Fibroblast of skin of abdomen (primary cell): ENCODE measurements at regions not wholly inside any gene's neighbourhood (a gene's known extent, or its start where the extent isn't known, plus 50 kb on each side); places are given as distances from the start of the nearest gene placed in this dataset.
"Not testable (repeated sequence)": the region's sequence is repeated elsewhere in the genome, so short reads cannot be mapped to it uniquely, and the experiment has no call there.

Source experiments
- DNase-seq: peaks from one replicate; pipeline ENCODE4 v3.0.0-alpha.2; 2013

DNA sequence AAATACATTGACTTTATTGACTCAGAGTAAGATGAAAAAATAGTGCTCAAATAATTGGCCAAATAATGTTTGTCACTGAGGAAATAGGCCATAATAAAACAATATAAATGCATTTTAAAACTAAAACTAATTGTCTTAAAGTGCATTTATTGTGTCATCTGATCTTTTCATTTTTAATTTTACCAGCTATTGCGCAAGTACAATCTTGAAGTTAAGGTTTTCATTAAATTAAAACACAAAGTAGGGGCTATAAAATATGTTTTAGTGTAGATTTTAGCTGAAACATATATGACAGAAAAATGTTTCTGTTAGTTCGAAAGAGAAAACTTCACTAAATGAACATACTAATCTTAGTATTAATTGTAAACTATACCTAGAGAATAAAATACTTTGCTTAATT lies 832.8 kb downstream of the FSCB start:
- no peak for DNase-seq

DNA sequence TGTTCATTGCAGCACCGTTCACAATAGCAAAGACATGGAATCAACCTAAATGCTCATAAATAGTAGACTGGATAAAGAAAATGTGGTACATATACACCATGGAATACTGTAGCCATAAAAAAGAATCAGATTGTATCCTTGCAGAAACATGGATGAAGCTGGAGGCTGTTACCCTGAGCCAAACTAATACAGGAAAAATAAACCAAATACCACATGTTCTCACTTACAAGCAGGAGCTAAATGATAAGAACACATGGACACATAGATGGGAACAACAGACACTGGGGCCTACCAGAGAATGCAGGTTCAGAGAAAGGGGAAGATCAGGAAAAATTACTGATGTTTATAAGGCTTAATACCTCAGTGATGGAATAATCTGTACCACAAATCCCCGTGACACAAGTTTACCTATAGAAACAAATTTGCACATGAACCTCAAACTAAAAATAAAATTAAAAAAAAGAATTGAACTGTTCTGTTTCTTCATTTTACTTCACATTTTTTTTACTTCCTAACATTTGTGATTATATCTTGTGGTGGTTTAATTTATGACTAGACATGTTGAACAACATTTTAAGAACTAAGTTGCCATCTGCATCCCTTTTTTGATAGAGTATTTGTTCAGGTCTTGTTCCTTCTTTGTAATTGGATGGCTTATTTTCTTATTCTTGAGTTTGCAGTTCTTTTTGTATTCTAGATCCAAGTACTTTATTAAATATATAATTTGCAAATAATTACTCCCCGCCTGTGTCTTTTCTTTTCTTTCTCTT lies 835.2 kb downstream of the FSCB start:
- no peak for DNase-seq

DNA sequence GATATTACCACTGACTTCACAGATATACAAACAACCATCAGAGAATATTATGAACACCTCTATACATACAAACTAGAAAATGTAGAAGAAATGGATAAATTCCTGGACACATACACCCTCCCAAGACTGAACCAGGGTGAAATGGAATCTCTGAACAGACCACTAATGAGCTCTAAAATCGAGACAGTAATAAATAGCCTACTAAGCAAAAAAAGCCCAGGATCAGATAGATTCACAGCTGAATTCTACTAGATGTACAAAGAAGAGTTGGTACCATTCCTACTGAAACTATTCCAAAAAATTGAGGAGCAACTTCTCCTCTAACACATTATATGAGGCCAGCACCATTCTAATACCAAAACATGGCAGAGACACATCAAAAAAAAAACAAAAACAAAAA lies 837.7 kb downstream of the FSCB start:
- DNase-seq = no peak

DNA sequence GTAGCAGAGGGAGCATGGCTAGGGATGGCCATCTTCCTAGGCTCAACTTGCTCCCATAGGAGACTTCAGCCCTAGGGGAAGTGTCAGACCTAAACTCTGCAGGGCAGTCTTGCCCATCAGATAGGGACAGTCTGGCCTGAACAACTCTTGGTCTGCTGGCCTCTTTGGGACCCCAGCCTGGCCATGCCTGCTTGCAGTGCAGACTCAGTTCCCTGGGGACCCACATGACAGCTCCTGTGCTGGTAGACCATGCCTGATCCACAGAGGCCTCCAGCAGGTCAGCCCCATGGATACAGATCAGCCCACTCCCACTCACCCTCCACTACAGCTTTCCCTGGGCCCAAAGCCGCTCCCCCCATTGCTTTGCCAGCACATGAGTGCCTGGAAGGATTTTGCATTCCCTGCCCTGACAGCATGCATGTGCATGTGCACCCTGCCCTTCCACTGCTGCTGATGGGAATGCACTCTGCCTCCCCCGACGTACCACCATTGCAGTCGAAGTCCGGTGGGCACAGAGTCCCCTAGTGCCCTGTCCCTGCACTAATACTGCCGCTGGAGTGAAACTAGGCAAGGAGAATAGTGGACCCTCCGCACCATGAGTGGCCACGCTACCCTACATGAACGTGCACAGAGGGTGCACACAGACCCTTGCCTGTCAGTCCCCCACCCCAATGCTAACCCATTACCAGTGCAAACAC lies 841.4 kb downstream of the FSCB start:
- DNase-seq = no peak

DNA sequence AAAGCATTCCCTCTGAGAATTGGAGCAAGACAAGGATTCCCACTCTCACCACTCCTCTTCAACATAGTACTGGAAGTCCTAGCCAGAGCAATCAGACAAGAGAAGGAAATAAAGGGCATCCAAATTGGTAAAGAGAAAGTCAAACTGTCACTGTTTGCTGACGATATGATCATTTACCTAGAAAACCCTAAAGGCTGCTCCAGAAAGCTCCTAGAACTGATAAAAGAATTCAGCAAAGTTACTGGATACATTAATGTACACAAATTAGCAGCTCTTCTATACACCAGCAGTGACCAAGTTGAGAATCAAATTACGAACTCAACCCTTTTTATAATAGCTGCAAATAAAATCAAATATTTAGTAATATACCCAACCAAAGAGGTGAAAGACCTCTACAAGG lies 851.9 kb downstream of the FSCB start:
- not testable (repeated sequence) for DNase-seq

DNA sequence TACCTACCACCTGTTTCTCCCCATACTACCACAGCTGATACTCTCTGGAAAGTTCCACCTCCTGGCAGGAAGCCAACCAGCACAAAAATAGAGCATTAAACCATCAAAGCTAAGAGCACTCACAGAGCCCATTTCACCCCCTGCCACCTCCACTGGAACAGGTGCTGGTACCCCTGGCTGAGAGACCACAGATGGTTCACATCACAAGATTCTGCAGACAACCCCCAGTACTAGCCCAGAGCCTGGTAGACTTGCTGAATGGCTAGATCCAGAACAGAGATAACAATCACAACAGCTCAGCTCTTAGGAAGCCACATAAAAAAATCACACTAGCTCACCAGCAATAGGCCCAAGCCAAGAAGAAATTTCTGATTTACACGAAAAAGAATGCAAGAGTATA lies 855.2 kb downstream of the FSCB start:
- no peak for DNase-seq

DNA sequence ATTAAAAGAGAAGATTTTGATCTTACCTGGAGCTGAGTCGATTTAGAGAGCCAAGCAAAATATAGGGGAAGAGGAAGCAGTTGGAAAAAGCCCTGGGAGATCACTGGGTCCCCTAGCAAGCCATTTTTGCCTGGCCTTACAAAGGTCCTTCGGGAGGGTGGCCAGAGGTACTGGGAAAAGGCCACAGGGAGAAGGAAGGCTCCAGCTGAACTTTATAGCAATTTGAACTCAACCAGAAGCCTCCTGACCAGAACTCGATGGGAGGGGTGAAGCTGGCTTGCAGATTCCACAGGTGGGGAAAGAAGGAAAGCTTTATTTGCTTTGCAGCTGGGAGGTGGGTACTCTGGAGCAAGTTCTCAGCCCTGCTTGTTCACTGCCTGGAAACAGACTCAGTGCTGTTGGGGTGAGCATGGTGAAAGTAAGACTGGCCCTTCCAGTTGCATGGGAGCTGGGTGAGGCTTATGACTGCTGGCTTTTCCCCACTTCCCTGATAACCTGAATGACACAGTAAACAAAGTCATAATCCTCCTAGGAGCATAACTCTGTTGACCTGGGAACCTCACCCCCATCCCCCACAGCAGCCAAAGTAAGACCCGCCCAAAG lies 855.8 kb downstream of the FSCB start:
- no peak for DNase-seq

DNA sequence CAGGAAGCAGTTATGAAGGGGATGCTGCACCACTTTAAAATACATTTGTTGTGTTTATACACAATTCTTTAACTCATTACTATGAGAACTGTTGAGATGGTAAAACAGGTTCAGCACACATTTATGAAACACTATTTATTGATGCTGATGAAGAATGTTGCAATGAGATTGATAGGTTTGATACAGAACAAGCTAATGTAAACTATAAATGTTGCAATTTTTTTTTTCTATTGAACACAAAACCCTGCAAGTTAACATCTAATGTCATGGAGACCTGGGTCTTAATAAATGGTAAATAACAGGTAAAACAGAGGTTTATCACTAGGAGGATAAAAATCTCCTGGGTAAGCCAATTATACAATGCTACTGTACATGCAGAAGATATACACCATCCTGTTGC lies 857.6 kb downstream of the FSCB start:
- no peak for DNase-seq

DNA sequence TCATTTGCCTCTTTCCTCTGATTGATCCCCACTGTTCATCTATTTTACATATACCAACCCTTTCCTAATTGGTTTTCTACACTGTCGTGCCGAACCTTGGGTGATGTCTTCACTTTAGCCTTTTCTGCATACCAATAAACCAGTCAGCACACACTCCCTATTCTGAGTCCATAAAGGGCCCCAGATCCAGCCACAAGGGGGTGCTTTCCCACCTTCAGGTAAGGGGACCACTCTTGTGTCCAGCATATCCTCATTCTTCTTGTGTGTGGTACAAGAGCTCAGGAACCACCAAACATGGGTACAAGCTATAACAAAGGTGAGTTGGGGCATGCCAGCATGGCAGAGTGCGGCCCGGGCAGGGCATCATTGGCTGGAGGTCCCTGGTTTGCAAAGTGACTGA lies 859.8 kb downstream of the FSCB start:
- no peak for DNase-seq

DNA sequence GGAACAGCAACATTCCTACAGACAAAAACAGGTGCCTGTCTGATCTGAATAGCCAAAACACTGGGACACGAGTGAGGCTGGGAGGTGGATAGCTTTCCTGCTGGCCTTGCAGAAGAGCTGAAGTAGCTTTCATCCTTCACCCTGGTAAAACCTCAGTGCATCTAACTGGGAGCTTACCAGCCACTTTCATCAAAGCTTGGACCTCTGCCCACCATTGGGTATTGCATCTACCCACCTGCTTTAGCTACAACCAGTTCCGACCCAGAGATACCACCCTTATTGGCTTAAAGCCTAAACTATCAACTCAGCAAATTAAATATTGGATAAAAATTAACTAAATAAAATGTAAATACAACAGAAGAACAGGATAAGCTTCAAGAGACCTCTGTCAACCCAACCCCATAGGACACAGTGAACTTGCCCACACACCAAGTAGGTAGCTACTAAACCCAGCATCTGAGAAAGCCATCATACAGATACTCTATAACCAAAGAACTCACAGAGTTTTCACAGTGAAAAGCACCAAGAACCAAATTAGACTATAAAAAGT lies 866.3 kb downstream of the FSCB start:
- no peak for DNase-seq

DNA sequence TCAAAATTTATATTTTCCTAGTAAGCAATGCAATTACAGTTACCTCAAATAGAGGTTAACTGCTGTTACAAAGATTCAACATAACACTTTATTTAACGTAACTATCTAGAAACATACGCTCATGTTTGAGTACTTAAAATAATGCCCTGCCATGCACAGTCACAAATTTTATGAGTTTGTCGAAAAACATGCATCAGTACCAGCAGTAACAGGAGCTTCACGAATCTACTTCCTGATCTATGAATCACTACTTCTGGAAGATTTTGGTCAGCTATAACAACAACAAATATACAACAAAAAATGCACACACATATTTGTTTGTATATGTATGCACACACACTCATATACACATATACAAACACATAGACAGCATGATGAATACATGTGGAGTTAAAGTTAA lies 881.8 kb downstream of the FSCB start:
- DNase-seq = no peak

DNA sequence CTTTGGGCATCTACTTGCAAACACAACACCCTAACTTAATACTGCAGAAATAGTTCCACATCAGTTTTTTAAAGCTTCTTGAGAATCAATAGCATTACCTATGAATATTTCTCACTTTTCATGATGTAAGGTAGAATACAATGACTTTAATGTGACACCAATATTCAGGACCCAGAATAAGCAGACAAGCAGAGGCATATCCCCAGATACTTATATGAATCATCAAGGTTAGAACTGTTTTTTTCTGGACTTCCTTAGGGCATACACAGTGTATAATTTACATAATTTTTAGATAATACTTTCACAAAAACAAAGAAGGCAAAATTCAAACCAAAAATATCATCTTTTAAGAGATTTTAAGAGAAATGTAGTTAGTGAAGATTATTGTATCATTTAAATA lies 885.8 kb downstream of the FSCB start:
- DNase-seq = no peak

DNA sequence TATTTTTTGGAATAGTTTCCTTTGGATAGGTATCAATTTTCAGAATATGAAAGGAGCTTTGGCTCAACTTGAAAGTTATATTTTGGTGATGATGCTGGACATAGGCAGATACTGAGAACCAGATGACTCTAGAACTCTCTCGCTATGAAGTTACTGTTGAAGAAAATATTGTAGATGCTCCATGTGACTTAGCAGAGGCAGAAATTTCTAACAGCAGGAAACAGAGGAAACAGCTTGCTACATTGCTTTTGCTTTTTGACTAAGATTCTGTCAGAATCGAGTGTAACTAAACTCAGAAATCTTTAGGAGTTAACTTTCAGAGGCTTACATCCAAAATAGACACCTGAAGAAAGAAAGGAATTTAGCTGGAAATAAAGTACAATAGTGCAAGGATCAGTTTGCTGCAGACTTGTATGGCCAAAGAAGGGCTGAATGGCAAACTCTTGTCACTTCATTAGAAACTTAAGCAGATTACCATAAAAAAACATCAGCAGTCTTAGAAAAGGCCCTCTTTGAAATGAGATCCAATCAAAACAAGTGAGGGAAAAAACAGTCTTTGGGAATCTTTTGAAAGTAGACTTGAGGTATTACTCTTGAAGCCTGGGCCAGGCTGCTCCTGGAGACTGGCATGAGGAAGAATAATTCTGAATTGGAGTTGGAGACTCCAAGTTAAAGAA lies 911.8 kb downstream of the FSCB start:
- DNase-seq = no peak

DNA sequence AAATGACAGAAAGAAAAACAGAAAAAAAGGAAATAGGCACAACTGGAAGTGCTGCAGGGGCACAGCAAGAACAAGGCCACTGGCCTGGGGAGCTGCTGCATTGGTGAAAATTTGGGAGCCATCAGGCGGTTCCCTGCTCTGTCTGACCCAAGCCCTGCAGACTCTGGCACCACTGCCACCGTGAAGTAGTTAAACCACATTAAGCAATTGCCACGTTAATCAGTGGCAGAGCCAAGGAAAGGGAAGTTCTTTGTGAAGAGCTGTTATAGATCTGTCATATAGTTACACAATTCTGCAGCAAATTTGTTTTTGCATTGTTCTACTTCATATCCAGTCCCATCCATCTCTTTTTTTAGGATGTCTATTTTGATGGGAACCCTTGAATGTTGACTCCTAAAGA lies 915.3 kb downstream of the FSCB start:
- no peak for DNase-seq

DNA sequence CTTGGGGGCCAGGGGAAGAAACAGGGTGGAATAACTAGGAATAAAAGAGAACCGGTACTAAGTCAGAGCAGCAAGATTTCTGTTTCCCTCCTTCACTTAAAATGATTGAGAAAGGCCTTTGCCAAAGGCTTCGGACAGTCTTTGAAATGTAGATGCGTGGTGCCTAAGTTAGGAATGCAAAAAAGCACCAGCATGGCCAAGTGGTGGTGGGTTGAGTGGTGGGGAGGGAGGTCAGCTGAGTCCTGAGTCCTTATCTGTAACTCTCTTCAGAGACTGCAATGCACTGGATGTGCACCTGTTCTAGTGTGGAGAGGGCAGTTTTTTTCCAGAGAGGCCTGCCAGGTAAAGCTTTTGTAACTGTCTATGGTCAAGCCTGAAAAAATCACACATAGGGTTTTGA lies 919.9 kb downstream of the FSCB start:
- no peak for DNase-seq

DNA sequence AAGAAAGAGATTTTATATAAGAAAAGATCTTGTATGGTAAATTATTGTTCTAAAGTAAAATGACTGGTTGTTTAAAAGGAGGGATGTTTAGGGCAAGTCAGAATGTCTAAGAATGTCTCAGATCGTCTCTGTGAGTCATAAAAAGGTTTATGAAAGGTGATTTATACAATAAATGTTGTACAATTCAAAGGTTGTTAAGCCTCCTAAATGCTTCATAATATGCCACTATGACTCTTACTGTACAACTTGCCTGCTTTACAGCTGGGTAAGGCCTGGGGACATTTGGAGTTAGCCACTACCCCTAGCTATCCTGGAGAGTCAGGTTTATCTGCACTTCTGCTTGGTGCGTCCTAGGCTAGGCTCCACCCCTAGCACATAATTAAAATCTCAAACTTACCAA lies 927.4 kb downstream of the FSCB start:
- DNase-seq = no peak

DNA sequence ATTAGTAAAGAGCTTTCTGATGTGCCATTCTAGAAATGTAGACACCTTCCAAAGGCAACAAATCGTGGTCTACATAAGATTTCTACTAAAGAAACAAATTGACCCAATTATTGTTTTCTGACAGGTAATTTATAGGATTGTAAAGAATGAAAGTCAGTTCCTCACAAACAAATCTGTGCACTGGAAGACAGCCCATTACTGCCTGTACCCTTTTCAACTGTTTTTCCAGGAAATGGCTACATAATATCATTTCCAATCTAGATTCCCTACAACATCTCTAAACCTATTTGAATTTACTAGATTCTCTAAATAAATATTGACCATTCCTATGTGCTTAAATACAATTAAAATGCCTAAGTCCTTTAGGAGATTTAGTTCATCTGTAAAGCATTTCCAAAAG lies 939.1 kb downstream of the FSCB start:
- no peak for DNase-seq

DNA sequence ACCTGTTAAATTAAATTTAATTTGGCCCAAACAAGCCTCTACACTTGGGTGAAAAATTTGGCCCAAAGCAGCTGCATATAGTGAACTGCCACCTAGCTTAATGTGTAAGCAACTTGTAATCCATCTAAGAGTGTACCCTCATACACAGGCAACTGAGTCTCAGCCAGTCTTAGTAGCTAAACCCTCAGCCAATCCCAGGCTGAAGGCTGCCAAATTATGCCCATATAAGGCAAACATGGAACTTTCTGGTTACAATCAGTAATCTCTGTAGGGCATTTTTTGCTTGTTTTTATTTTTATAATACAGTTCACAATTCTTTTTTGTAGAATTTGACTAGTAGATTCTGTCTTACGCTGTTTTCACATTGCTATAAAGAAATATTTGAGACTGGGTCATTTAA lies 958.7 kb downstream of the FSCB start:
- no peak for DNase-seq

DNA sequence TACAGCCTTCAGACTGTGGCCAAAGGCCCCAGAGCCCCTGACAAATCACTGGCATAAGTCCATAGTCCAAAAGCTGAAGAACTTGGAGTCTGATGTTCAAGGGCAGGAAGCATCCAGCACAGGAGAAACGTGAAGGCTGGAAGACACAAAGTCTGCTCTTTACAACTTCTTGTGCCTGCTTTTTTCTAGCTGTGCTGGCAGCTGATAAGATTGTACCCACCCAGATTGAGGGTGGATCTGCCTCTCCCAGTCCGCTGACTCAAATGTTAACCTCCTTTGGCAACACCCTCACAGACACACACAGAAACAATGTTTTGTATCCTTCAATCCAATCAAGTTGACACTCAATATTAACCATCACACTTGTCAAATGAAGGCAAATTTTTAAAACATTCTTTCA lies 959.5 kb downstream of the FSCB start:
- DNase-seq = not testable (repeated sequence)

DNA sequence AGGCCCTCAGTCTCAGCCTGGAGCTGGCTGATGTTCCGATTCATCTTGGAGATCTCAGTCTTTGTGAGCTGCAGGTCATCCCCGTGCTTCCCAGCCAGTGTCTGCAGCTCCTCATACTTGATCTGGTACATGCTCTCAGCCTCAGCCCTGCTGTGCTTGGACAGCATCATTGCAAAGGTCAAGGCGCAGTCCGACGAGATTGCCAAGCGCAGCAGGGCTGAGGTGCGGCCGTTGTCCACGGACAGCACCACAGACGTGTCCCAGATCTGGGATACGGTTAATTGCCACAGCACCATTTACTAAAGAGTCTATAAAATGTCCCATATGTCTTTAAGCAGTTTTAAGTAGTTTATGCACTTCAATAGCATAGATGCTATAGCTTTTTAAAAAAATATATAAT lies 965.7 kb downstream of the FSCB start:
- DNase-seq = no peak

DNA sequence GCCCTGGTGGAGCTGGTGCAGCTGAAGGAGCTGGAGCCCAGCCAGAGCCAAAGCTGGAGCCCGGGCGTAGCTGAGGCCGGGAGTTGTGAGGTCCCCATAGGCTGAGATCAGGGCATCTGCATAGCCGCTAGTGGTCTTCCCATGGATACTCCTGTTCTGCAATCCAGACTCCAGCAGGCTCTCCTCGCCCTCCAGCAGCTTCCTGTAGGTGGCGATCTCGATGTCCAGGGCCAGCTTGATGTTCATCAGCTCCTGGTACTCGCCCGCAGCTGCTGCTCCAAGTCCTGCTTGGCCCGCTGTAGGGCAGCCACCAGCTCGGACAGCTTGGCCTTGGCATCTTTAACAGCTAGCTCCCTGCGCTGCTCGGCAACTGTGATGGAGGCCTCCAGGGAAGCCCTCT lies 966.1 kb downstream of the FSCB start:
- no peak for DNase-seq

DNA sequence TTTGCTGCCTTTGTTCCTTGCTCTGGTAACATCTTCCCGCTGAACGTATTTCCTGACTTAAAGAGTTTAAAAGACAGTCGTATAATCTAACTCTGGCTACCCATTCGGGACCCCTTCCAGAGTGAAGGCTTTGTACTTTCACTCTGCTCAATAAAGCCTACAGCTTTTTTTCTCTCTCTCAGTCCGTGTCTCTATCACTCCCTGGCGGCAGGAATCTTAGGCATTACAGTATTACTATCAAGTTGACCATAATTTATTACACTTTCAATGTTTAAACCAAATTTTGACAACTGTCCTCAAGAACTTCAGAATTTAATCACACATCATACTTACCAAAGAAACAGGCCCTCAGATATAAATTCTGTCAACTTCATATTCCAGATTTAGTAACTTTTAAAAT lies 967.9 kb downstream of the FSCB start:
- DNase-seq = peak; percentile 1

DNA sequence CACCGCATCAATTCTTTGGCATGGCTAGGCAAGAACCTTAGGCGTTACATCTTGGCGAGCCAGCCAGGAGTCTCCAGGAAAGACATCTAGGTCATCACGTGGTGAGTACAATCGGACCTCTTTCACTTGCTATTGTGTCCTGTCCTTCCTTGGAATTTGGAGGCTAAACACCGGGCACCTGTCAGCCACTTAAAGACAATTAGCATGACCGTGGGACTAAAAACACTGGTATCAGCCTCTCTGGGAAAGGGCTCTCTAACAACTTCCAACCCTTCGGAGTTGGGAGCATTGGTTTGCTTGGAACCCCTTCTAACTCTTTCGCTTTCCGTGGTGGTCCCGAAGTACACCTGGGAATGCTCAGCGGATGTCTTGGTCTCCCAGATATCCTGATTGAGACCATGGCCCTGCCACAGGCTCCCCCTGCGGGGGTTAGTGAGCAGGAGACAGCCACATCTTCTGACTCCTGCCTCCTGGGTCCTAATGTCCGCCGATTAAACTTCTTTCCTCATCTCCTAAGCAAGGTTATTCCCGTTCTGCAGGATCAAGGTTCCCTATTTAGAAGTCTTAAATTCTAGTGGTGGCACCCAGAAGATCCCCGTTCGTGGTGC lies 971.7 kb downstream of the FSCB start:
- no peak for DNase-seq
